Upper lobe of right lung (tissue), 1 donor: ENCODE measurements at regions not wholly inside any gene's neighbourhood (a gene's known extent, or its start where the extent isn't known, plus 50 kb on each side); places are given as distances from the start of the nearest gene placed in this dataset.

Experiments
- ATAC-seq: fragments of 200-7000 bp; cut with Tn5 transposase; one replicate; pipeline ENCODE4 v1.9.1; 2020; ENCODE audit warnings: mild to moderate bottlenecking, moderate library complexity
- DNase-seq: peaks from one replicate; pipeline ENCODE4 v3.0.0-alpha.2; 2020
- H3K27ac ChIP-seq: fragments of 200-600 bp; one replicate; pipeline ENCODE4 v1.8.0; 2022
- H3K27me3 ChIP-seq: fragments of 200-600 bp; one replicate; pipeline ENCODE4 v1.8.0; 2022; ENCODE audit warnings: mild to moderate bottlenecking
- H3K36me3 ChIP-seq: fragments of 200-600 bp; one replicate; pipeline ENCODE4 v1.8.0; 2022
- H3K4me1 ChIP-seq: fragments of 200-600 bp; one replicate; pipeline ENCODE4 v1.8.0; 2022
- H3K4me3 ChIP-seq: fragments of 200-600 bp; one replicate; pipeline ENCODE4 v1.8.0; 2022; ENCODE audit warnings: mild to moderate bottlenecking
- H3K9me3 ChIP-seq: fragments of 200-600 bp; one replicate; pipeline ENCODE4 v1.8.0; 2022
- intact Hi-C: fragments of 100-400 bp; cut with DNase I; formaldehyde crosslinking; loops from one replicate; pipeline ENCODE4 v1.11.0; 2022
- TF ChIP-seq, protein P1 (sequence below): fragments of 200-600 bp; IDR thresholded peaks from one replicate; pipeline ENCODE4 v1.8.0; 2022; ENCODE audit warnings: antibody characterized with exemption
- donor health status: DM: no; HTN: yes; CAD: no; lungs with severe emphysema.

DNA sequence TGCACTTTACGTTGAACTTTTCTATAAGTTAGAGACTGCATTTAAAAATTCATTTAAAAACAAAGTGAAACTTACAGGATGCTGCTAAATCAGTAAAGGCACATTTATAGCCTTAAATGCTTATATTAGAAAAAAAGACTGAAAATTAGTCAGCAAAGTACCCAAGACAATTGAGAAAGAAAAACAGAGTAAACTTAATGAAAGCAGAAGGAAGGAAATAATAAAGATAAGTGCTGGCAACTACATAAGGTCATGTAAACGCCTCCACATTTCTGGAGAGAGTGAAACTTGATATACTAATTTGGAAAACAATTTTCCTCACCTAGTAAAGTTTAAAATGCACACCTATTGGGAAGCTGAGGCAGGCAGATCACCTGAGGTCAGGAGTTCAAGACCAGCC lies 58.2 kb upstream of the ACAN start:
- Histone ChIP-seq H3K36me3 (no peaks in the 10 kb centered on the region), H3K27ac (no peak overlapping the region), H3K4me1 (no peaks in the 10 kb centered on the region), H3K27me3 (peaks cover 33% of the 10 kb centered on the region), H3K9me3 (no peaks in the 10 kb centered on the region), H3K4me3 (no peak overlapping the region)
- intact Hi-C loops = no loop called here
- ATAC-seq (no peak), DNase-seq (no peak)
- TF ChIP-seq, protein P1, sequence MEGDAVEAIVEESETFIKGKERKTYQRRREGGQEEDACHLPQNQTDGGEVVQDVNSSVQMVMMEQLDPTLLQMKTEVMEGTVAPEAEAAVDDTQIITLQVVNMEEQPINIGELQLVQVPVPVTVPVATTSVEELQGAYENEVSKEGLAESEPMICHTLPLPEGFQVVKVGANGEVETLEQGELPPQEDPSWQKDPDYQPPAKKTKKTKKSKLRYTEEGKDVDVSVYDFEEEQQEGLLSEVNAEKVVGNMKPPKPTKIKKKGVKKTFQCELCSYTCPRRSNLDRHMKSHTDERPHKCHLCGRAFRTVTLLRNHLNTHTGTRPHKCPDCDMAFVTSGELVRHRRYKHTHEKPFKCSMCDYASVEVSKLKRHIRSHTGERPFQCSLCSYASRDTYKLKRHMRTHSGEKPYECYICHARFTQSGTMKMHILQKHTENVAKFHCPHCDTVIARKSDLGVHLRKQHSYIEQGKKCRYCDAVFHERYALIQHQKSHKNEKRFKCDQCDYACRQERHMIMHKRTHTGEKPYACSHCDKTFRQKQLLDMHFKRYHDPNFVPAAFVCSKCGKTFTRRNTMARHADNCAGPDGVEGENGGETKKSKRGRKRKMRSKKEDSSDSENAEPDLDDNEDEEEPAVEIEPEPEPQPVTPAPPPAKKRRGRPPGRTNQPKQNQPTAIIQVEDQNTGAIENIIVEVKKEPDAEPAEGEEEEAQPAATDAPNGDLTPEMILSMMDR = no peak

DNA sequence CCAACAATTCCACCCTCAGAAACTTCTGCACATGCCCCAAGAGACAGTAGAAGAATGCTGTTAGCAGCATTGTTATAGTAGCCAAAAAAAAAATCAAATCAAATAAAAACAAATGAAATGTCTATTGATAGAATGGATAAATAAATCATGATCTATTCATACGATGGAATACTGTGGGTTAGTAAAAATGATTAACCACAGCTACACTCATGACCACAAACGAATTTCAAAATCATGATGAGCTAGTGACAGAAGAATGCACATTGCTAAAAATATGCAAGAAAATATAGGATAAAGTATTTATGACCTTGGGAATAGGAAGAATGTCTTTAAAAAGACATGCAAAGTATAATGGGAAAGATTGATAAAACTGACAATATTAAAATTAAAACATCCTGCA lies 57.5 kb upstream of the ACAN start:
- TF ChIP-seq, protein P1 = no peak
- no peak for DNase-seq
- Histone ChIP-seq H3K27ac (no peak overlapping the region), H3K9me3 (no peaks in the 10 kb centered on the region), H3K36me3 (no peaks in the 10 kb centered on the region), H3K4me3 (no peak overlapping the region), H3K27me3 (peaks cover 33% of the 10 kb centered on the region), H3K4me1 (no peaks in the 10 kb centered on the region)
- intact Hi-C loops = no loop called here
- ATAC-seq = no peak

DNA sequence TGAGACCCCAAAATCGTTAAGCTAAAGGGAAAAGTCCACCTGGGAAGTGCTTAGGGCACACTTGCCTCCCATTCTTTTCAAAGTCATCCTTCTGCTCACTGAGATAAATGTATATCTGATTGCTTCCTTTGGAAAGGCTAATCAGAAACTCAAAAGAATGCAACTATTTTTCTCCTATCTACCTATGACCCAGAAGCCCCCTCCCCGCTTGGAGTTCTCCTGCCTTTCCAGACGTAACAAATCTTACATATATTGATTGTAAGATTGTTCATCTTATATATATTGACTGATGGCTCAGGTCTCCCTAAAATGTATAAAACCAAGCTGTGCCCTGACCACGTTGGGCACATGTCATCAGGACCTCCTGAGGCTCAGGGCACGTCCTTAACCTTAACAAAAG lies 56.8 kb upstream of the ACAN start:
- no peaks in the 10 kb centered on the region for H3K4me1 ChIP-seq
- intact Hi-C loops = no loop called here
- H3K36me3 ChIP-seq = no peaks in the 10 kb centered on the region
- no peaks in the 10 kb centered on the region for H3K9me3 ChIP-seq
- H3K27me3 ChIP-seq = peaks cover 27% of the 10 kb centered on the region
- no peak overlapping the region for H3K4me3 ChIP-seq
- no peak for ATAC-seq
- TF ChIP-seq, protein P1 = no peak
- no peak overlapping the region for H3K27ac ChIP-seq
- DNase-seq = no peak

DNA sequence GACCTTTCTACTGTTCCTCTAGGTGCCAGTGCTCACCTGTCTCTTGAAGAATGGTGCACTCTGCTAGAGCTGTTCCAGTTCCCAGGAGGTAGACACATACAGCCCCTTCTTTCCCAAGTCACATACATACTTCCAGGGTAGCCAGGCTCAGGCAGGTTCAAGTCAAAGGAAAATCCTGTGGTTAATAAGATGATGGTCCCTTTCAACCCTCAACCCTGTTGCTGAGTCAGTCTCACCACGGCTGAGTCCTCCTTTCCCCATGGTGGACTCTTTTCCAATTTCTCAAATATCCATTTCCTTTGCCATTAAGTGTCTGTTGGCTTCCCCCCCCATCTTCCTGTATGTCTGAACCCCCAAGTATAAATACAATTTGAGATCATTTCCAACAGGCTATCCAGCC lies 56.1 kb upstream of the ACAN start:
- H3K36me3 ChIP-seq = no peaks in the 10 kb centered on the region
- TF ChIP-seq, protein P1 = no peak
- H3K9me3 ChIP-seq = no peaks in the 10 kb centered on the region
- no peak overlapping the region for H3K27ac ChIP-seq
- no peak overlapping the region for H3K4me3 ChIP-seq
- DNase-seq = no peak
- H3K27me3 ChIP-seq = peaks cover 20% of the 10 kb centered on the region
- H3K4me1 ChIP-seq = no peaks in the 10 kb centered on the region
- no peak for ATAC-seq
- intact Hi-C loops = no loop called here

DNA sequence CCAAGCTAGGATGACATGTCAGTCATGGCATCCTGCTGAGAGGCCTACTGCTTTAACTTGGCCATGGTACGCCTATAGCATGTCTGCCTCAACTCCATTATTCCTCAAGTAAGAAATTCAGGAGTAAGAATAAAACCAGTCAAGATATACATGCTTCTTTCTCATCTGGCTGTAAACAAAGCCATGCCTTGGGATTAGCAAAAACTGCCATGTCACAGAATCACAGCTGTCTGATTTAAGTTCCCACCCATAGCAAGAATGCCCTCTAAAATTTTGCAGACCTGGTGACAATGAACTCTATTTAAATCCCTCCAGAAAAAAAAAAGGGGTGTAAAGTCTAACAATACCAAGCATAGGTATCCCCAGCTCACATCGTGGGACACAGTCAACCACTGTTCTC lies 55.6 kb upstream of the ACAN start:
- DNase-seq (no peak), ATAC-seq (no peak)
- intact Hi-C loops = no loop called here
- TF ChIP-seq, protein P1 = no peak
- Histone ChIP-seq H3K4me1 (no peaks in the 10 kb centered on the region), H3K27me3 (peaks cover 15% of the 10 kb centered on the region), H3K36me3 (no peaks in the 10 kb centered on the region), H3K4me3 (no peak overlapping the region), H3K27ac (no peak overlapping the region), H3K9me3 (no peaks in the 10 kb centered on the region)

DNA sequence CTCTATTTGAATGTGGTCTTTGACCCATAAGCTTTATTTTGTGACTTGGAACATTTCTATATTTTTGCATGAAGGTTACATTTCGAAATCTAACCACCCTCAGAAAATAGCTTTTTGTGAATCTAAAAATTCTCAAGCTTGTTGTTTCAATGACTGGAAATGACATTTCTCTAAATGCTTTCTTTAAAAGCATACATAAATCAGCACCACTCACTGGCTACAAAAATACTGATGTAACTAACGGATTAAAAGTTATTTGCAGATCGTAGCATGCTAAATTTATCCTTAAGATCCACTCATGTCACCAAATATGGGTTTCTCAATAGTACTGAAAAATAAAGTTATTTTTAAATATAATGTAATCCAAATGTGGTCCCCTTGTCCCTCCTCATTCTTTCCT lies 55.2 kb upstream of the ACAN start:
- Histone ChIP-seq H3K4me1 (no peaks in the 10 kb centered on the region), H3K27ac (no peak overlapping the region), H3K27me3 (peaks cover 13% of the 10 kb centered on the region), H3K9me3 (no peaks in the 10 kb centered on the region), H3K36me3 (no peaks in the 10 kb centered on the region), H3K4me3 (no peak overlapping the region)
- ATAC-seq = no peak
- no peak for DNase-seq
- TF ChIP-seq, protein P1 = no peak
- intact Hi-C loops = no loop called here
